Tibial artery (tissue), 4 donors: ENCODE measurements at regions not wholly inside any gene's neighbourhood (a gene's known extent, or its start where the extent isn't known, plus 50 kb on each side); places are given as distances from the start of the nearest gene placed in this dataset.
A peak's percentile ranks its signal among the peaks of the same experiment; 100 is the strongest.

Source experiments
- DNase-seq, 2 donors: peaks; one replicate each; pipeline ENCODE4 v3.0.0-alpha.2; 2019
- H3K27ac ChIP-seq, 2 donors: fragments of 200-600 bp; sonication (generic) in 1 of 2; 1 replicate in 1 of 2; 2 replicates in 1 of 2; pipeline ENCODE4 v1.5.1; 2018 to 2019; ENCODE audit warnings: mild to moderate bottlenecking in 1 of 2
- H3K27me3 ChIP-seq, 2 donors: fragments of 200-600 bp; sonication (generic) in 1 of 2; one replicate each; pipeline versions ENCODE4 v1.5.1 to v1.6.0; 2016 to 2019
- H3K36me3 ChIP-seq, 3 donors: fragments of 200-600 bp; sonication (generic) in 2 of 3; one replicate each; pipeline ENCODE4 v1.5.1; 2016 to 2019; ENCODE audit warnings: mild to moderate bottlenecking in 2 of 3
- H3K4me1 ChIP-seq, 4 donors: fragments of 200-600 bp; sonication (generic) in 2 of 4; 1 replicate in 3 of 4; 2 replicates in 1 of 4; pipeline ENCODE4 v1.5.1; 2016 to 2019
- H3K4me3 ChIP-seq, 2 donors: fragments of 200-600 bp; sonication (generic) in 1 of 2; 1 replicate in 1 of 2; 2 replicates in 1 of 2; pipeline ENCODE4 v1.5.1; 2018 to 2019; ENCODE audit warnings: mild to moderate bottlenecking in 2 of 2
- H3K9me3 ChIP-seq, 3 donors: fragments of 200-600 bp; sonication (generic) in 1 of 3; one replicate each; pipeline ENCODE4 v1.5.1; 2016 to 2019
- intact Hi-C: fragments of 100-400 bp; cut with DNase I; formaldehyde crosslinking; loops from one replicate; pipeline ENCODE4 v1.15.0; 2023; ENCODE audit warnings: low total_unique reads
- TF ChIP-seq, protein P1 (sequence below), 2 experiments: fragments of 200-600 bp in 1 of 2; fragments of 450-650 bp in 1 of 2; IDR thresholded peaks; one replicate each; pipeline ENCODE4 v1.5.1; 2017 to 2019; ENCODE audit warnings: antibody characterized with exemption in 2 of 2, mild to moderate bottlenecking in 1 of 2, moderate library complexity in 1 of 2

DNA sequence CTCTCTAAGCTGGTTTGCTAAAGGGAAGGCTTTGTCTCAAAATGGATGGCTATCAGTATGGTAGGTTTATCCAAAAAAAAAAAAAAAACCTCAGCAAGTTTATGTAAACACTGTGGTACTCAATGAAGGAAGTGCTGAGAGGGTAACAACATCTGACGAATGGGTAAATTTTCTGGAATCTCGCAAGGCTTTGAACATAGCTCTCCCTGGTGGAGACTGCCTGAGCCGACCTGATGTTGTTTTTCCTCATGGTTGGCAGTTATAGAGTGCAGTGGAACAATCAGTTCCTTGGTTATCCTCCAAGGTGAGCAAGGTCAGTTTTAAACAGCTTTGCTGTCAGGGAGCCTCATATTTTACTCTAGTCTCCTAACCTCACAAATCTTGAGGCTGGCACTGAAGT lies 94.6 kb downstream of the ZPLD1 start:
- intact Hi-C loops, result no loop called here
- no peak for DNase-seq

DNA sequence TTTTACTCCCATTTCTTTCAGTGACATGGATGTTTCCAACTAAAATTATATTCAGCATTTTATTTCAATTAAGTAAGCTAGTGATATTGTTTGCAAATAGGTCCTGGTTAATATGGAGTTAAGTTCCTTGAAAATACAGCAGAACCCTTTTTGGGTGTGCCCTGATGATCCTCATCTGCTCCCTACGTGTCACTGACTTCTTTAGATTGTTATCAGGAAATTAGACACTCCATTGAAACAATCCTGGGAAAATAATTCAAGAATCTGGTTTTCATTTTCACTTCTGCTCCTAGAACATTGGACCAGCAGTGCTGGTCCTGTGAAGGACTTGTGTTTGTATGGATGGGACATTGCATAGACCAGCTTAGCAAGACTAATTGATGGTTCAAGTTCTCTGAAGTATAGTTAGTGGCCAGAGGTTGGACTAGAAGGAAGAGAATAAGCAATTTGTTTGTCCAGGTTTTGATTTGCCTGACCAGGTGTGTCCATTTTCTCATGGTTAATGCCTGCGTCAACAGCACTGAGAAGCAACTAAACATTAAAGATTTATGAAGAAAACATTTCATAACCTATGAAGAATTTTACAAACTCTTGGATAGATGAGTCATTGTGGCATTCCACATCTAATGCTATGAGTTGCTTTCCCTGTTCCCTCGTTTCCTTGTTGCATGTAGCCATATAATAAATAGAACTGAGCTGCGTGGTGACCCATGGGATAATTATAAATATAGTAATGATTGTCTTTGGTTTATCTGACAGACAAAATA lies 95.8 kb downstream of the ZPLD1 start:
- intact Hi-C loops, result loop anchor here (10.0 kb wide), 1 partner anchor 726 kb away; no protein-coding TSS in a partner anchor
- H3K4me3 ChIP-seq, result no peak overlapping the region
- TF ChIP-seq, protein P1, sequence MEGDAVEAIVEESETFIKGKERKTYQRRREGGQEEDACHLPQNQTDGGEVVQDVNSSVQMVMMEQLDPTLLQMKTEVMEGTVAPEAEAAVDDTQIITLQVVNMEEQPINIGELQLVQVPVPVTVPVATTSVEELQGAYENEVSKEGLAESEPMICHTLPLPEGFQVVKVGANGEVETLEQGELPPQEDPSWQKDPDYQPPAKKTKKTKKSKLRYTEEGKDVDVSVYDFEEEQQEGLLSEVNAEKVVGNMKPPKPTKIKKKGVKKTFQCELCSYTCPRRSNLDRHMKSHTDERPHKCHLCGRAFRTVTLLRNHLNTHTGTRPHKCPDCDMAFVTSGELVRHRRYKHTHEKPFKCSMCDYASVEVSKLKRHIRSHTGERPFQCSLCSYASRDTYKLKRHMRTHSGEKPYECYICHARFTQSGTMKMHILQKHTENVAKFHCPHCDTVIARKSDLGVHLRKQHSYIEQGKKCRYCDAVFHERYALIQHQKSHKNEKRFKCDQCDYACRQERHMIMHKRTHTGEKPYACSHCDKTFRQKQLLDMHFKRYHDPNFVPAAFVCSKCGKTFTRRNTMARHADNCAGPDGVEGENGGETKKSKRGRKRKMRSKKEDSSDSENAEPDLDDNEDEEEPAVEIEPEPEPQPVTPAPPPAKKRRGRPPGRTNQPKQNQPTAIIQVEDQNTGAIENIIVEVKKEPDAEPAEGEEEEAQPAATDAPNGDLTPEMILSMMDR (IDR thresholded peaks at IDR 0.05), result no peak
- no peak for DNase-seq
- H3K27ac ChIP-seq, result no peak overlapping the region
- H3K4me1 ChIP-seq, result no peaks in the 10 kb centered on the region
- H3K27me3 ChIP-seq, result no peaks in the 10 kb centered on the region
- H3K9me3 ChIP-seq, result no peaks in the 10 kb centered on the region
- no peaks in the 10 kb centered on the region for H3K36me3 ChIP-seq

More for the DNA sequence above, 94.6 kb downstream of the ZPLD1 start:
- no peaks in the 10 kb centered on the region for H3K9me3 ChIP-seq
- H3K27ac ChIP-seq, result no peak overlapping the region
- no peak overlapping the region for H3K4me3 ChIP-seq
- H3K36me3 ChIP-seq, result no peaks in the 10 kb centered on the region
- TF ChIP-seq, protein P1 (IDR thresholded peaks at IDR 0.05), result peak in 1 of 2 experiments; percentile 14
- no peaks in the 10 kb centered on the region for H3K27me3 ChIP-seq
- H3K4me1 ChIP-seq, result no peaks in the 10 kb centered on the region

DNA sequence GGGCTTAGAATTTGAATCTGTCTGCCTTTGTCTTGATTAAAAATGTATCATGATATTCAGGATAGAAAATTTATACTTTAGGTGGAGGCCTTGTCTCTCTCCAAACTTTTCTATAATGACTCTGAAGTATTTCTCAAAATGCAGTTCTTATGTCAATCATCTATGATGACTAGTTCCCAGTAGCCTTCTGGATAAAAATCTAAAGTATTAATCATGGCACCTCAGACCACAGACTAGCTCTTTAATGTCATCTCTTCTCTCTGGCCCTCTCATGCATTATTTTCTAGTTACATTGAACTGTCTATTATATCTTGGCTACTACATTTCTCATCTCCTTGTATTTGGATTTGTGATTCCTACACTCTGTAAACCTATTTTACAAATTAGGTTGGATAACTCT lies 96.9 kb downstream of the ZPLD1 start:
- Histone ChIP-seq H3K27me3 (no peaks in the 10 kb centered on the region), H3K27ac (no peak overlapping the region), H3K9me3 (no peaks in the 10 kb centered on the region), H3K4me1 (no peaks in the 10 kb centered on the region), H3K36me3 (no peaks in the 10 kb centered on the region), H3K4me3 (no peak overlapping the region)
- no peak for DNase-seq
- intact Hi-C loops, result loop anchor here (10.0 kb wide), 1 partner anchor 727 kb away; no protein-coding TSS in a partner anchor
- TF ChIP-seq, protein P1 (IDR thresholded peaks at IDR 0.05), result no peak

DNA sequence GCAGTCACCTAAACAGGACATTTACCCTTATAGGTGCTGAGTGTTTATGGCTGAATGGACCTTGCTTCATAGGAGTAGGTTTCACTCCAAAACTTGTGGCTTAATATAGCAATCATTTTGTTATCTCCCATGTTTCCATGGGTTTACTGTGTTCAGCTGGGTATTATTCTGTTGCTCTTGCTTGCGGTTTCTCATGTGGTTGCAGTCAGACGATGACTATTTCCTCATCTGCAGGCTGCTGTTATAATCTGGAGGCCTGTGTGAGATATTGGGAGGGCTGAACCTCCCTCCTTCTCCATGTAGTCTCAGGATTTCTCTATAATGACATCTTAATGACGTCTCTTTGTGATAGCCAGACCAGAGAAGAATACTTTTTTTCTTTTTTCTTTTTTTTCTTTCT lies 98.1 kb downstream of the ZPLD1 start:
- no peaks in the 10 kb centered on the region for H3K4me1 ChIP-seq
- DNase-seq, result no peak
- H3K27me3 ChIP-seq, result no peaks in the 10 kb centered on the region
- intact Hi-C loops, result loop anchor here (10.0 kb wide), 1 partner anchor 728 kb away; no protein-coding TSS in a partner anchor
- H3K4me3 ChIP-seq, result no peak overlapping the region
- no peaks in the 10 kb centered on the region for H3K36me3 ChIP-seq
- H3K9me3 ChIP-seq, result no peaks in the 10 kb centered on the region
- H3K27ac ChIP-seq, result no peak overlapping the region
- TF ChIP-seq, protein P1 (IDR thresholded peaks at IDR 0.05), result no peak

DNA sequence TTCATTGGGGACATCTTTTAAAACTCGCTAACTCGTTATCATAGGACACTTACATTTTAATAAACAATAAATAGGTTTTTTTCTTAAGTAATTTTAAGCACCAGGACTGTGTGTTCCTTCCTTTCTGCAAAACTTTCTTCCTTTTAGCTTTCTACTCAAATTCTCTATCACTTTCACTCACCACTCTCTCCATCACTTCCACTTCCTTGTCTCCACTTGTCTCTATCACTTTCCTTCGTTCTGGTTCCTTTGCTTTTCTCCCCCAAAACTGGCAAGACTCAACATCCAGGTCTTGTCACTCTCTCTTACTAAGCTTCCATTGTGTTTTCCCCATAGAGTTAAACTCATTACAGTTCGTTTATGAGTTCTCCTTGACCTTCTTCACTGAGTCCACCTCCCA lies 99.0 kb downstream of the ZPLD1 start:
- TF ChIP-seq, protein P1 (IDR thresholded peaks at IDR 0.05), result no peak
- Histone ChIP-seq H3K4me3 (no peak overlapping the region), H3K4me1 (no peaks in the 10 kb centered on the region), H3K9me3 (no peaks in the 10 kb centered on the region), H3K27me3 (no peaks in the 10 kb centered on the region), H3K36me3 (no peaks in the 10 kb centered on the region), H3K27ac (no peak overlapping the region)
- intact Hi-C loops, result loop anchor here (10.0 kb wide), 1 partner anchor 729 kb away; no protein-coding TSS in a partner anchor
- no peak for DNase-seq
